Erythroblast (primary cell): ENCODE measurements at regions not wholly inside any gene's neighbourhood (a gene's known extent, or its start where the extent isn't known, plus 50 kb on each side); places are given as distances from the start of the nearest gene placed in this dataset.

ENCODE experiments used
- GATA1 ChIP-seq: IDR thresholded peaks from 2 replicates; pipeline ENCODE4 v1.6.1; 2011; ENCODE audit warnings: low read depth, mild to moderate bottlenecking, control low read depth, low read length, moderate library complexity
- POLR2A ChIP-seq: IDR thresholded peaks from 2 replicates; pipeline ENCODE4 v1.6.1; 2011; ENCODE audit warnings: mild to moderate bottlenecking, low read length

- TF ChIP-seq POLR2A (no peak), GATA1 (no peak)
Observed at GRCh38 chr1:204814166-204814884, 56.3 kb upstream of the NFASC start.
